ENCODE measurements at regions not wholly inside any gene's neighbourhood (a gene's known extent, or its start where the extent isn't known, plus 50 kb on each side); places are given as distances from the start of the nearest gene placed in this dataset.

DNA sequence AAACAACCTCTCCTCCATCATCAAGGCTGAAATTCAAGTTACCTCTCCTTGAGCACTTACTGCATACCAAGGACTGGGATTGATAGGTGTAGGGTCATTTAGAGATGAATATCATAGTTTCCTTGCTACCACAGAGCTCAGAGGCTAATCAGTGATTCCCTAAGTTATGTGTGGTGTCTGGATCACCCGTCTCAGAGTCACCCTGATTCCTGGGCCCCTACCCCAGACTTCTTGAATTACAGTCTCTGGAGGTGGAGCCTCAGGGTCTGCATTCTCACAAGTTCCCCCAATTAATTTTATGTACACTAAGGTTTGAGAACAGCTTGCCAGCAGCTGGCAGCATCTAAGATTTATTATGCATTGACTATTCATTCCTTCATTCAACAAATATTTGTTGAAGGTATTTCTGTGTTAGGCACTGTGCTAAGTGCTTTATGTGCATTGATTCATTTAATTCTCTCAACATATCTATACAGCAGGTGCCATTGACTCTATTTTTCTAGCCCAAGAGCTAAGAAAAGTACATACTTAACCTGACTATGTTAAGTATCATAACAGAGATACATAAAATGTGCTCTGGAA is 182.9 kb upstream of the FGGY start:
- in situ Hi-C loops (cut with HindIII; ENCODE audit: low sequenced_read_pairs) = no loop called here
- DNase-seq (ENCODE audit: low spot score) = no peak

DNA sequence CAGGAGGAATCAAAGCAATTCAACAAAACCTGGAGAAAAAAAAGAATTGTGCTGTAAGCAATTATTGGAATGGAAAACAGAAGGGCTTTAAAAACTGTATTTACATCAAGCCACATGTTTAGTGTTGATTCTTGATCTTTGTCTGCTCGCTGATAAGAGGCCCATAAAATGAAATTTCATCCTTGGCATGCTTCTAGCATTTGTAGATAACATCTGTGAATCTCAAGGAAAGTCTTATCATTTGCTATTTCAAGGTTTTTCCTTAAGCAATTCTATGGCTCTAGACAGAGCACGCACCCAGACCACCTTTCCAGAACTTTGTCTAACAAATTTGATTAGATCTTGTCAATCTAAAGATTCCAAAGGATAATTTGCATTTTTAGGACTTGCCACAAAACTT is 181.0 kb upstream of the FGGY start:
- DNase-seq (ENCODE audit: low spot score) = no peak
- in situ Hi-C loops (cut with HindIII; ENCODE audit: low sequenced_read_pairs) = no loop called here

DNA sequence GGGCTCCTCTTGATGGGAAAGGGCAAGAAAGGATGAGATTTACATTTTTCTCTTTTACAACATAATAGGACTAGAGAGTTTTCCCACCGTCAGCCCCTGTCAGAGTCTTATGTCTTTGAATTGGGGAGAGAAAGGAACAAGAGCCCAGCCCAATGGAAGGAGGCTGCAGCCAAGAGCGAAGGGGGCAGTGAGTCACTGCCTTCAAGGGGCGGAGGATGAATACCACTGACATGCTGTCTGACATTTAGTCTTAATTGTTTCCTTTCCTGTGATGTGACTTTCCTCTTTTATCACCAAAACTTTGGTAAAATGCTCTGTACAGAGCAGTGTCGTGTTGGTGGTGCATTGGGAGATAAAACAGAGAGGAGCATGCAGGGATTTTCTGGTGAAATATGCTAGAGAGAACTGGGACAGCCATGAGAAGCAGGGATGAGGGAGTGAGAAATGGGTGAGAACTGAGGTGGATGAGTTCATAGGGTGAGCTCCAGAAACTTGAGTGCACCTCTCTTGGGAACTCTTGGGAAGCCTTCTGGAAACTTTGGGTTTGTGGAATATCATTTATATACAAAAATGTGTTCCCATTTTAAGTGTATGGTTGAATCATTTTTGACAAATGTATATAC is 179.9 kb upstream of the FGGY start:
- no peak for DNase-seq (ENCODE audit: low spot score)

DNA sequence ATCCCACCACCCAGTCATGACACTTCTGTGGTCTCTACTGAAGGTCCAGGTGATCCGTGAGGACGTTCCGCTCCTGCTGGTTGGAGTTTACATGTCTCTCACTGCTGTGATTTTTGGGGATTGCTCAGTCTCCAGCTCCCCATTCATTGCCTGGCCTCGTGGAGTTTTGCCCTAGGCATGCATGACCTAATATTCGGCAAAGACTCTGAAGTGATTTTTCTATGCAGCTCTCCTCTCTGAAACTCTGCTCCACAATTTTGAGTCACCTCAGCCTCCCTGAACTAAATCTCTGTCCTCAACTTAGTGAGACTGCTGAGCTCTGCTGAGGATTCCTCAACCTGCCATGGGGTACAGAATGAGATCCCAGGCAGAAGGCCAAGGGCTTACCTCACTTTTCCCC is 174.4 kb upstream of the FGGY start:
- in situ Hi-C loops (cut with HindIII; ENCODE audit: low sequenced_read_pairs) = no loop called here
- DNase-seq (ENCODE audit: low spot score) = no peak

More for the DNA sequence above, 179.9 kb upstream of the FGGY start:
- in situ Hi-C loops (cut with HindIII; ENCODE audit: low sequenced_read_pairs) = no loop called here

DNA sequence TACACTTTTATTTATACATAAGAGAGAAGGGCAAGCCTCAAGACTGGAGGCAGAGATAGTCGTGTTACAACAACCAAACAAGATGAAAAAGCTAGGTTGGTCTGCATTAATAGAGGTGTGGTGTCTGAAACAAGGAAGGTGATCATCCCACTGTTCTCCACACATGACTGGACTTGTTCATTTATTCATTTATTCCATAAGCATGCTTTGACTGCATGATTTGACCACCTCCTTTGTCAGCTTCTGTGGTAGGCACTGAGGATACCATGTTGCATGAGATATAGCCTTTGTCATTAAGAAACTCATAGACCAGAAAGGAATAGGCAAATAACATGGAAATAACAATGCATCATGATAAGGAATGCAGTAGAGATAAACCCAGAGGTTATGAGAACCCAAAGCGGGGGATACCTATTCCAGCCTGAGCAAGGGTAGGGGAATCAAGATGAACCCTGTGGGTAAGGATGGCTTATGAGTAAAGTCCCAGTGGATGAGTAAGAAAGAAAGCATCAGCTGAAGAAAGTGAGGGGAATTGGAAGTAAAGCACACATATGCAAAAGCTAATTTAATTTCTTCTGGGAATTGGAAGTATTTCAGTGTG is 173.7 kb upstream of the FGGY start:
- in situ Hi-C loops (cut with HindIII; ENCODE audit: low sequenced_read_pairs) = no loop called here
- no peak for DNase-seq (ENCODE audit: low spot score)

DNA sequence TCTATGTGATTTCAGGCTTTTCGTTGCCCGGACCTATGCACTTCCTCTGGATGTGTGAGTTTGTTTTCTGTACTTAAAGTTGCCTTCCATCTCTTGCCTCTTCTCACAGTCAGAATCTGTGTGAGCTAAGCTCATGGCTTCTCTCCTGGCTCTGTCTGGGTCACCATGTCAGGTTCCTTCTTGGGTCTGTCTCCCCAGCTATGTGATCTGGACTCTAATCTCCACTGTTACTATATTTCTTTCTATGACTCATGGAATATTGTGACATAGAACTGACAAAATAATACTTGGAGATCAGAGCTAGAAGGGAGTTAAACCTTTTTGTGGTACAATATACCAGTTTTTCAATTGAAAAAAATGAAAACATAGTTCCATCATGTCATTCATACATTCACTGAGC is 172.7 kb upstream of the FGGY start:
- DNase-seq (ENCODE audit: low spot score) = no peak
- in situ Hi-C loops (cut with HindIII; ENCODE audit: low sequenced_read_pairs) = no loop called here

DNA sequence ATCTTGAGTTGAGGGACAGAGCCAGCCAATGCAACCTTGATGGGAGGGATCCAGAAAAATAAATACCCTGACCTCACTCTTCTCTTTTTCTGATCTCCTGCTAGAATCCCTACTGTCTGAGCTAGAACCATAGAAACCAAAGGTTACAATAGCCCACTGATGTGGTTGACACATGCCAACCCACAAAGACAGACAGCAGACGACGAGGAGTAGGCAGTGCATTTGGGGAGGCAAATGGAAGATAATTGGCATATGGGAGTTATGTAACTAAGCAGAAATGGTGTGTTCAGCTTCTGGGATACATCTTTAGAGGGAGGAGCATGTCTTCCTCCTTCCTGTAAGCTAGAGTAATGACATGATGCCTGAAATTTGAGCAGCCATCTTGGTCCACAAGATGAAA is 171.7 kb upstream of the FGGY start:
- in situ Hi-C loops (cut with HindIII; ENCODE audit: low sequenced_read_pairs) = no loop called here
- no peak for DNase-seq (ENCODE audit: low spot score)

DNA sequence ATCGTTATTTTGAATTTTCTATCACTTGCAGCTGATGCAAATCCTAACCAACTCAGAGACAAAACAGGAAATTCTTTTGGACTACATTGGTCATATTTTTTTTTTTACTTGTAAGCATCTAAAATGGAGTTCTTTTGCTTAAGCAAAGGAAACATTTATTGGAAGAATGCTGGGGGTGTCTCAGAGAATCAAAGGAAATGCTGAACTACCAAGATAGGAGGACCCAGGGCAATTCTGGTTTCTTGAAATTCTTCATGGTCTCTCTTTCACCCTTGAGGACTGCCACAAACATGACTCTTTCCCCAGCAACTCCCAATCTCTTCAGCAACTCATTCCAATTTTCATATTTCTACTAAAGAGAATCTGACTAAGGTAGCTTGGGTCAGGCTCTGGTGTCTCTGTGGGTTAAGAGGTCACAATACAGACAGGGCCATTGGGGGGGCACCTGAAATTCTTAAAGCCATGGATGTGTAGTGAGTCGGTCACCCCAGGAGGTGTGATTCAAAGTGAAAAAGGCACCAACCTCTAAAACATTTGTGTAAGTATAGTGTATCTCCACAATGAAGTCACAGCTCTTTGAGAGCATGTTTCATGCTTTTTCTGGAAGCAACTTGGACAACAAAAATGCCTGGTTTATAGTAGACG is 171.1 kb upstream of the FGGY start:
- in situ Hi-C loops (cut with HindIII; ENCODE audit: low sequenced_read_pairs) = no loop called here
- DNase-seq (ENCODE audit: low spot score) = no peak

DNA sequence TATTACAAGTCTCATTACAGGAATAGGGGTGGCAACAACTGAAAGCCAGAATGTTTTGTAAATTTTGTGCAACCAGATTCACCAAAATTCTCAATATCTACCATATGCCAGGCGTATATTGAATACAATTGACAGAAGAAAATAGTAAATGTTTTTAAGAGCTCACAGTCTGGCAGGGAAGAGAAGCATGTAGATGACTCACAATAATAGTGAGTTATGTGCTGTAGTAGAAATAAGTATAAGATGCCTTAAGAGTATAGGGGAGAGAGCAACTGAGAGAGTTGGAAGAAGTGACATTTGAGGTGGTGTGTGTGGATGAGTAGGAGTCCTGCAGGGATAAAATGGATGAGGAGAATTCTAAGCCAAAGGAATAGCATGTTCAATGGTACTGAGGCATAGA is 170.5 kb upstream of the FGGY start:
- in situ Hi-C loops (cut with HindIII; ENCODE audit: low sequenced_read_pairs) = no loop called here
- no peak for DNase-seq (ENCODE audit: low spot score)

DNA sequence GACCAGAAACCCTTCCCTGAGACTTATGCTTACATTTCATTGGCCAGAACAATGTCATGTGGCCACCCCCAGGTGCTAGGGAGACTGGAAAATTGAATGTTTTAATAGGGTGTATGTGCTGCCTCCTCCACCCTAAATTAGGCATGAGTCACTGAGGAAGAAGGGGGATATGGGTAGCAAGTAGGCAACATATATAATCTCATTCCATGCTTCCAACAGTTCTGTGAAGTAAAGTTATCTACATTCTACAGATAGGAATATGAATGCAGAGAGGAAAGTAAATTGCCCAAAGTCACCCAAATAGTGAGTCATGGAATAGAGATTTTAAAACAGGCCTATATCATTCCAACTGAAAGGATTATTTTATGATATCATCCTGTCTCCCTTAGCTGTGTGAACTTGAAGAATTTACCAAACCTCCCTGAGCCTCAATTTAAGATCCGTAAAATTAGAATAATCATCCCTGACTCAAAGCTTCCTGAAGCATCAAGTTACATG is 168.6 kb upstream of the FGGY start:
- in situ Hi-C loops (cut with HindIII; ENCODE audit: low sequenced_read_pairs) = no loop called here
- DNase-seq (ENCODE audit: low spot score) = no peak

DNA sequence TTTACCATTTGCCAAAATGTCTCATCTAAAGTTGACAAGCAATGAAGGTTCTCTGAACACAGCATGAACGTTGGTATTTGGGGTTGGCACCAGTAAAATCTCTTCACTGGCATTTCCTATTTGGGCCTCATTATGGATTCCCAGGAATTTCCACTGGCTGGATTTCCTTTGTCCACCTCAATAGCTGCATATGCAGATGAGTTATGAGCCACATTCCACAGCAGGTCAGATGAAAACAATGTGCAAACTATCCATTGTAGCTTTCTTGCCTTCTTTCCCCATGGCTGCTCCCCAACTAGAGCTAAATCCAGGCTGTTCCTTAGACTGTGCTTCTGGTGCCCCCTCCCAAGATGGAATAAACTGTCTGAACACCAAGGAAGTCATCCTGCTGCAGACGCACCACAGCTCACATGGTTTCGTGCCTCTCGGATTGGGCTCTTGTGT is 168.1 kb upstream of the FGGY start:
- in situ Hi-C loops (cut with HindIII; ENCODE audit: low sequenced_read_pairs) = no loop called here
- no peak for DNase-seq (ENCODE audit: low spot score)

DNA sequence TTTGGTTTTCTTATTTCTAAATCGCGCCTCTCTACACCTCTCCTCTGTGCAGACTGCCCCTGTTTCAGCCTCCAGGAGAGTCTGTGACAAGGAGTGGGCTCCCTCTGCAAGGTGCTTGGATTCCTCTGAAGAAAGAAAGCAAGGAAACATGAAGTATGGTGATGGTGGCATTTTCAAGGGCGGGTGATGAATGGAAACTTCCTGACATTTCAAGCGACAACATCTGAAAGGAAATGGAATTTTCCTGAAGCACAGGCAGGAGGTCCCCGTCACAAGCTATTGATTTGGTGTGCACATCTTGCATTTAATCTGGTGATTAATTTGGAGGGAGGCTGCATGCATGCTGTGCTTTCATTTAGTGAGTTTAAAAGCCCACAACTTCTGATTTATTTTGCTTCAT is 164.6 kb upstream of the FGGY start:
- in situ Hi-C loops (cut with HindIII; ENCODE audit: low sequenced_read_pairs) = no loop called here
- DNase-seq (ENCODE audit: low spot score) = no peak

DNA sequence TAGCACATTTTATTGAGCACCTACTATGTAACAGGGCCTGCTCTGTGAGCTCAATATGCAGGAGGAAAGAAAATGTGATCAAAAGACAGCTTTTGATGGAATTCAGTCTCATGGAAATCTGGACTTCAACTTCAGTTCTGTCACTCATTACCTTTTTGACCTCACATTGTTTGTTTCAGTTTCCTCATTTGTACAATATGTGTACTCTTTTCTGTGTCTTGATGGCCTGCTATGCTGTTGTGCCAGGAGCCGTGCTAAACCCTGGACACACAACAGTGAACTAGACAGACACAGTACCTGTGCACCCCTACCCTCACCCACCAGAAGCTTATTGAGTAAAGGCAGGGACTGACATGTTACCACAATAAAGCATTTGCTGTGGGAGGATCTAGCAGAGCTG is 162.9 kb upstream of the FGGY start:
- in situ Hi-C loops (cut with HindIII; ENCODE audit: low sequenced_read_pairs) = no loop called here
- no peak for DNase-seq (ENCODE audit: low spot score)

DNA sequence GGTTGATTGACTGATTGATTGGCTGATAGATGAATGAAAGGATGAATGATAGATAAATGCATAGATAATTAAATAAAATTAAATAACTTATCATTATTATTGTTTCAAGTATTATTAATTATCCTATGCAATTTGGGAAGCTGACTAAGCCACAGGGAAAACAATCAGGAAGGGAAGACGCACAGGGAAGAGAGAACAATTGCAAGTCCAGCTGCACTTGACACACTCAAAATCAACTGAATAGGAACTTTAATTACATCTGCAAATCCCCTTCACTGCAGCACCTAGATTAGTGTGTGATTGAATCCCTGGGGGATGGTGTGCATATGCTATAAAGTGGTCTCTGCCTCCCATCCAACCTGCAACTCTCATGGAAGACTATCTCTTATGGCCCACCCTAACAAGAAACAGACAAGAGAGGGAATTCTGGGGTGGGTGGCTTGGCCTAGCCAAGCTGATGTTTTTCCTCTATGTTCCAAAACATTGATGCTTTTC is 161.1 kb upstream of the FGGY start:
- DNase-seq (ENCODE audit: low spot score) = no peak
- in situ Hi-C loops (cut with HindIII; ENCODE audit: low sequenced_read_pairs) = no loop called here

DNA sequence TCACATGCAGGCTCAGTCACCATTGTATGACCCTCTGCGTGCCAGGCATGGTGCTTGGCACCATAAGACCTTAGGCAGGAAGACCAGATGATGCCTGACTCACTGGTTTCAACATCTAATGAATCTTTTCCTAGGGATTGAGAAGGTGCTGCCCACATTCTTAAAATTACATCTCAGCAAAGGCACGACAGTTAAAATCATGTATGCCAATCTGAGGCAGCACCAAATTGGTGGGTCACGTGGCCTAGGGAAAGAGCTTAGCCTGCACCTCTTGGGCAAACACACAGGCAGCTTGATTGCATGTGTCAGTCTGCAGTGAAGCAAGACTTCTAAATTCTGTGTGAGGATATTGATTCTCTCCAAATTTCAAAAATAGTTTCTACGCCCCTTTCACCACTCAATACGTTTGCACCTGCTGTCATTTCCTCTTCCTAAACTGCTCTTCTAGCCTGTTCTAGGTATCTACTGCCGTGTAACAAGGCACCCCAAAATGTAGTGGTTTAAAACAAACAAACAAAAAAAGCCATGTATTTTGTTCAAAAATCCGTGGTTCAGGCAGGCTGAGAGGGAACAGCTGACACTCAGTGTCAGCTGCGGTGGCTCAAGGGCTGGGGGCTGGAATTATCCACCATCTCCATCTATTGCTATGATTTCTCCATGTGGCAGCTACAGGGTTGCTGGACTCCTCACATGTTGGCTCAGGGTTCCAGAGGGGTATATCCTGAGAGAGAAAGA is 160.2 kb upstream of the FGGY start:
- in situ Hi-C loops (cut with HindIII; ENCODE audit: low sequenced_read_pairs) = no loop called here
- no peak for DNase-seq (ENCODE audit: low spot score)

DNA sequence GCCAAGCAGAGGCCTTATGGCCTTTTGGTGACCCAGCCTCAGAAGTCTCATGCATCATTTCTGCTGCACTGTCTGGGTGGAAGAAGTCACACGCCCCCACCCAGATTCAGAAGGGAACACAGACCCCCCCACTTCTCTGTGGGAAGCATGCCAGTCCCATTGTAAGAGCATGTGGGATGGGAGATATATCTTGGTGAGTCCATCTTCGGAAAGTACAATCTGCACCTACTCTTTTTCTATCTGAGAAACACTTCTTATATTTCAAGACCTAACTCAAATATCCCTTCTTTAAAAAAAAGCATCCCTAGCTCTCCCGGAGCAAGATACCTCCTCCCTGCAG is 159.6 kb upstream of the FGGY start:
- DNase-seq (ENCODE audit: low spot score) = no peak
- in situ Hi-C loops (cut with HindIII; ENCODE audit: low sequenced_read_pairs) = no loop called here

DNA sequence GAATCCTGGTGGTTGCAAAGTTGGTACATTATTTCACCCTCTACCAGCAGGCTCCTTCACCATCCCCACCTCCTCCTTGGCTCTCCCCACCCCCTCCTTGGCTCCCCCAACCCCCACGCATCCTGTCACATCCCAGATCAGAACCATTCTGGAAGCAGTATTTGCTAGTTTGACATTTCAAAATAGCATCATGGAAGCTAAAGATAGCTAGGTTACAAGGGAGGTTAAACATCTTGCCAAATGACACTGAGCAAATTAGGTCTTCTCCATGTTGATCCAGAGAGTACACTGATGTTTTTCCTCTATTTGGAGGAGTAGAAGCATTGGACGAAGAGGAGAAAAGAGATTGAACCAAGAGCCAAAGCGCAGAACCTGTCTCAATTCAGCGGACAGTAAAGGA is 158.9 kb upstream of the FGGY start:
- DNase-seq (ENCODE audit: low spot score) = no peak
- in situ Hi-C loops (cut with HindIII; ENCODE audit: low sequenced_read_pairs) = no loop called here

DNA sequence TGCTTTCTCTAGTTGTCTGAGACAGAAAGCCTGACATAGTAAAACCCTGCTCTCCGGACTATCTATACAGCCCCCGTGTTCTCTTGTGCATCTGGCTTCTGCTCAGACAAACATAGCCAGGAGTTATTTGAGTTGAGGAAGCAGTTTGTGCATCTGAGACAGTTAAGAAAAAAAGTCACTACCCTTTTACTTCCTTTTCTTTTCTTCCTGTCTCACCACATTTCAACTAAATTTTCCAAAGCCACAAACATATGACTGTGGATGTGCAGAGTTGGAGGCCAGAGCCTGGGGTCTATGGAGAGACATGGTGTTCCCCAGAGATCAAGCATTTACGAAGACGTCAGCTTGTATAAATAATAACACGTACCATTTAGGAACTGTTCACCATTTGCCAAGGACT is 158.5 kb upstream of the FGGY start:
- in situ Hi-C loops (cut with HindIII; ENCODE audit: low sequenced_read_pairs) = no loop called here
- no peak for DNase-seq (ENCODE audit: low spot score)

DNA sequence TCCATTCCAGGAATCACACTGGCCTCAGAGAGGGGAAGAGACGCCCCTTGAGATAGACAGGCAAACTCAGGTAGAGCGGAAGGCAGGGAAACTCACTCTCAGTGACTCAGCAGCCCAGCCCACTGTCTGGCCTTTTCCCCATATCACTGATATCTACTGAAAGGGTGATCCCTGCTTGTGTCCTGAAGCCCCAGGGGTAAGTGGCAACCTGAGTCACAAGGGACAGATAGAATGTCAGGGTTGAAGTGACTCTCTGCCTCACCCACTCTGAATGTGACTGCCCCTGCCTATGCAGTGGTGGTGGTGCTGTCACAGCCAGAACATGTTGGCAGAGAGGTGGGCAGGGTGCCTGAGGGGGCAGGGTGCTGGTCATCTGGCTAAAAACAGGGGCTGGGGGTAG is 157.5 kb upstream of the FGGY start:
- no peak for DNase-seq (ENCODE audit: low spot score)
- in situ Hi-C loops (cut with HindIII; ENCODE audit: low sequenced_read_pairs) = no loop called here

Measured in G401 (cell line).